H9 (cell line): ENCODE measurements at regions not wholly inside any gene's neighbourhood (a gene's known extent, or its start where the extent isn't known, plus 50 kb on each side); places are given as distances from the start of the nearest gene placed in this dataset.

Experiments used
- DNase-seq: peaks from one replicate; pipeline ENCODE4 v3.0.0-alpha.2; 2017
- H2AFZ ChIP-seq: one replicate; pipeline ENCODE4 v1.6.1; 2013; ENCODE audit warnings: mild to moderate bottlenecking, low read length, control low read depth, moderate library complexity
- H2AK5ac ChIP-seq: 2 replicates; pipeline ENCODE4 v1.6.1; 2013; ENCODE audit warnings: low read length, control low read depth, mixed read lengths; ENCODE audit not compliant: insufficient read length
- H2BK120ac ChIP-seq: one replicate; pipeline ENCODE4 v1.6.1; 2013; ENCODE audit warnings: low read depth, mild to moderate bottlenecking, low read length, control low read depth, inconsistent platforms; ENCODE audit not compliant: poor library complexity, severe bottlenecking
- H2BK12ac ChIP-seq: 2 replicates; pipeline ENCODE4 v1.6.1; 2013; ENCODE audit warnings: low read length, control low read depth, mixed read lengths, low read depth; ENCODE audit not compliant: insufficient read length
- H2BK15ac ChIP-seq: 2 replicates; pipeline ENCODE4 v1.6.1; 2013; ENCODE audit warnings: low read depth, low read length, control low read depth
- H2BK20ac ChIP-seq: one replicate; pipeline ENCODE4 v1.6.1; 2013; ENCODE audit warnings: low read depth, mild to moderate bottlenecking, low read length, control low read depth, inconsistent platforms; ENCODE audit not compliant: poor library complexity, severe bottlenecking
- H2BK5ac ChIP-seq: 2 replicates; pipeline ENCODE4 v1.6.1; 2013; ENCODE audit warnings: low read length, control low read depth, mixed read lengths; ENCODE audit not compliant: insufficient read length
- H3K14ac ChIP-seq: 2 replicates; pipeline ENCODE4 v1.6.1; 2013; ENCODE audit warnings: low read length, control low read depth; ENCODE audit not compliant: insufficient read depth
- H3K18ac ChIP-seq: 2 replicates; pipeline ENCODE4 v1.6.1; 2013; ENCODE audit warnings: low read depth, mild to moderate bottlenecking, mixed read lengths, low read length, control low read depth; ENCODE audit not compliant: insufficient read length
- H3K23ac ChIP-seq: 2 replicates; pipeline ENCODE4 v1.6.1; 2013; ENCODE audit warnings: low read length, control low read depth, mixed read lengths, low read depth; ENCODE audit not compliant: insufficient read length
- H3K23me2 ChIP-seq: 2 replicates; pipeline ENCODE4 v1.6.1; 2013; ENCODE audit warnings: low read depth, mild to moderate bottlenecking, mixed read lengths, low read length, control low read depth; ENCODE audit not compliant: insufficient read length, poor library complexity, severe bottlenecking
- H3K27ac ChIP-seq: 2 replicates; pipeline ENCODE4 v1.5.1; 2013; ENCODE audit warnings: low read length, control low read depth, mixed read lengths, low read depth; ENCODE audit not compliant: insufficient read length
- H3K27me3 ChIP-seq: 2 replicates; pipeline ENCODE4 v1.6.1; 2013; ENCODE audit warnings: low read length, control low read depth, inconsistent platforms; ENCODE audit not compliant: insufficient read depth
- H3K4ac ChIP-seq: 2 replicates; pipeline ENCODE4 v1.6.1; 2013; ENCODE audit warnings: low read depth, mild to moderate bottlenecking, control low read depth, inconsistent platforms, low read length, moderate library complexity
- H3K4me1 ChIP-seq: 2 replicates; pipeline ENCODE4 v1.6.1; 2013; ENCODE audit warnings: low read length, control low read depth, inconsistent platforms; ENCODE audit not compliant: insufficient read depth
- H3K4me2 ChIP-seq: 2 replicates; pipeline ENCODE4 v1.6.1; 2013; ENCODE audit warnings: low read length, control low read depth, mixed read lengths; ENCODE audit not compliant: insufficient read length, insufficient read depth
- H3K56ac ChIP-seq: 2 replicates; pipeline ENCODE4 v1.6.1; 2013; ENCODE audit warnings: low read depth, mild to moderate bottlenecking, mixed read lengths, low read length, control low read depth; ENCODE audit not compliant: insufficient read length
- H3K79me1 ChIP-seq: 2 replicates; pipeline ENCODE4 v1.6.1; 2013; ENCODE audit warnings: low read depth, mild to moderate bottlenecking, moderate library complexity, low read length, control low read depth, inconsistent platforms; ENCODE audit not compliant: insufficient read depth, poor library complexity, severe bottlenecking
- H3K79me2 ChIP-seq: 2 replicates; pipeline ENCODE4 v1.6.1; 2013; ENCODE audit warnings: low read length, control low read depth, inconsistent platforms; ENCODE audit not compliant: insufficient read depth
- H3K9ac ChIP-seq: 2 replicates; pipeline ENCODE4 v1.6.1; 2013; ENCODE audit warnings: low read length, control low read depth, mixed read lengths; ENCODE audit not compliant: insufficient read length; ENCODE audit errors: extremely low read depth
- H3K9me3 ChIP-seq: one replicate; pipeline ENCODE4 v1.6.1; 2013; ENCODE audit warnings: low read depth, low read length, inconsistent platforms; ENCODE audit not compliant: control insufficient read depth
- H3T11ph ChIP-seq: one replicate; pipeline ENCODE4 v1.6.1; 2013; ENCODE audit warnings: mild to moderate bottlenecking, low read length, control low read depth, inconsistent platforms
- H4K20me1 ChIP-seq: one replicate; pipeline ENCODE4 v1.6.1; 2013; ENCODE audit not compliant: control insufficient read depth, insufficient read length, insufficient read depth
- H4K5ac ChIP-seq: 2 replicates; pipeline ENCODE4 v1.6.1; 2013; ENCODE audit warnings: low read depth, mild to moderate bottlenecking, mixed read lengths, low read length, control low read depth; ENCODE audit not compliant: insufficient read length
- H4K8ac ChIP-seq: replicated peaks from 2 replicates; pipeline ENCODE4 v1.6.1; 2013; ENCODE audit warnings: low read length, control low read depth, mixed read lengths, low read depth; ENCODE audit not compliant: insufficient read length
- H4K91ac ChIP-seq: 2 replicates; pipeline ENCODE4 v1.6.1; 2013; ENCODE audit warnings: low read depth, mild to moderate bottlenecking, moderate library complexity, mixed read lengths, low read length, control low read depth; ENCODE audit not compliant: insufficient read length
- H3K27ac Mint-ChIP-seq, 3 experiments: 2 replicates in 2 of 3; 3 replicates in 1 of 3; pipeline ENCODE4 v1.8.0; 2020 to 2021; ENCODE audit warnings: mixed read lengths in 3 of 3, mild to moderate bottlenecking in 1 of 3, moderate library complexity in 1 of 3
- H3K27me3 Mint-ChIP-seq: 2 replicates; pipeline ENCODE4 v1.8.0; 2021; ENCODE audit warnings: low read depth, mild to moderate bottlenecking, moderate library complexity, mixed read lengths
- H3K36me3 Mint-ChIP-seq, 3 experiments: 2 replicates in 2 of 3; 3 replicates in 1 of 3; pipeline ENCODE4 v1.8.0; 2020 to 2021; ENCODE audit warnings: low read depth in 3 of 3, mixed read lengths in 3 of 3; ENCODE audit not compliant: insufficient read depth in 1 of 3
- H3K4me1 Mint-ChIP-seq, 2 experiments: 2 replicates each; pipeline ENCODE4 v1.8.0; 2020; ENCODE audit warnings: mixed read lengths in 2 of 2
- H3K4me3 Mint-ChIP-seq, 2 experiments: 2 replicates in 1 of 2; 3 replicates in 1 of 2; pipeline ENCODE4 v1.8.0; 2020 to 2021; ENCODE audit warnings: mild to moderate bottlenecking in 2 of 2, mixed read lengths in 2 of 2, moderate library complexity in 1 of 2
- H3K9me3 Mint-ChIP-seq, 2 experiments: 2 replicates in 1 of 2; 3 replicates in 1 of 2; pipeline ENCODE4 v1.8.0; 2020; ENCODE audit warnings: mild to moderate bottlenecking in 2 of 2, mixed read lengths in 2 of 2, moderate library complexity in 1 of 2
- CTCF ChIP-seq: fragments of 200-600 bp; sonication (generic); conservative IDR thresholded peaks from 3 replicates; pipeline ENCODE4 v1.8.0; 2021; ENCODE audit warnings: antibody characterized with exemption, mild to moderate bottlenecking

GRCh38 chr4:30028826-30029225 lies 691.3 kb upstream of the PCDH7 start:
- Histone ChIP-seq H2AK5ac (no peak overlapping the region), H3K56ac (no peak overlapping the region), H4K5ac (no peak overlapping the region), H3K27me3 (no peaks in the 10 kb centered on the region), H3K27ac (no peak overlapping the region), H3K9me3 (no peaks in the 10 kb centered on the region), H2BK20ac (no peak overlapping the region), H3K9ac (no peak overlapping the region), H4K8ac (no peak overlapping the region), H2BK15ac (no peak overlapping the region), H3K23ac (no peak overlapping the region), H3K4ac (no peak overlapping the region), H2BK12ac (no peak overlapping the region), H4K91ac (no peak overlapping the region), H4K20me1 (no peaks in the 10 kb centered on the region), H3K18ac (no peak overlapping the region), H2BK5ac (no peak overlapping the region), H3K79me2 (no peaks in the 10 kb centered on the region), H2BK120ac (no peak overlapping the region), H2AFZ (no peak overlapping the region), H3K4me1 (no peaks in the 10 kb centered on the region), H3K23me2 (no peaks in the 10 kb centered on the region), H3K4me2 (no peak overlapping the region), H3K79me1 (no peaks in the 10 kb centered on the region), H3K14ac (no peak overlapping the region), H3T11ph (no peak overlapping the region)
- H3K4me3 Mint-ChIP-seq = no peak overlapping the region
- H3K36me3 Mint-ChIP-seq = no peaks in the 10 kb centered on the region
- no peaks in the 10 kb centered on the region for H3K9me3 Mint-ChIP-seq
- no peaks in the 10 kb centered on the region for H3K27me3 Mint-ChIP-seq
- no peaks in the 10 kb centered on the region for H3K4me1 Mint-ChIP-seq
- no peak overlapping the region for H3K27ac Mint-ChIP-seq
- DNase-seq = no peak
- TF ChIP-seq CTCF = no peak
